HEK293 (cell line): ENCODE measurements at regions not wholly inside any gene's neighbourhood (a gene's known extent, or its start where the extent isn't known, plus 50 kb on each side); places are given as distances from the start of the nearest gene placed in this dataset.
A peak's percentile ranks its signal among the peaks of the same experiment; 100 is the strongest.

Source experiments
- CTCF ChIA-PET: fragments of 350-600 bp; formaldehyde crosslinking; extraction: SDS; loops from one replicate; lab custom pipeline; 2021; ENCODE audit warnings: antibody characterized with exemption; lab: Yijun Ruan, JAX
- POLR2A ChIA-PET: fragments of 300-600 bp; formaldehyde crosslinking; extraction: SDS; loops from one replicate; lab custom pipeline; 2020; ENCODE audit warnings: antibody characterized with exemption, inconsistent platforms; lab: Yijun Ruan, JAX
- H3K27ac ChIP-seq: fragments of 200-500 bp; sonication (Bioruptor generic); 2 replicates; pipeline ENCODE4 v1.5.1; 2014; ENCODE audit warnings: low read depth, low read length, control low read depth, inconsistent platforms; ENCODE audit errors: extremely low read depth
- H3K36me3 ChIP-seq, 2 experiments: fragments of 200-500 bp in 1 of 2; sonication (Bioruptor generic) in 1 of 2; 1 replicate in 1 of 2; 2 replicates in 1 of 2; pipeline ENCODE4 v1.5.1; 2014 to 2017; ENCODE audit warnings: inconsistent platforms in 2 of 2, low read length in 2 of 2; ENCODE audit not compliant: control insufficient read depth in 2 of 2, insufficient read depth in 1 of 2
- H3K4me1 ChIP-seq: fragments of 200-500 bp; sonication (Bioruptor generic); 2 replicates; pipeline ENCODE4 v1.5.1; 2014; ENCODE audit warnings: mild to moderate bottlenecking, low read length, inconsistent platforms; ENCODE audit not compliant: control insufficient read depth, insufficient read depth
- H3K4me3 ChIP-seq: 2 replicates; pipeline ENCODE4 v1.5.1; 2011; ENCODE audit warnings: low read depth, mild to moderate bottlenecking, control low read depth, low read length, moderate library complexity
- H3K9me3 ChIP-seq: fragments of 200-500 bp; sonication (Bioruptor generic); 2 replicates; pipeline ENCODE4 v1.5.1; 2014; ENCODE audit warnings: low read depth, low read length, inconsistent platforms; ENCODE audit not compliant: control insufficient read depth, insufficient read depth
- IKZF3 ChIP-seq: fragments of 450-650 bp; IDR thresholded peaks from 2 replicates; pipeline ENCODE4 v1.5.0; 2018; ENCODE audit warnings: missing biosample characterization, mild to moderate bottlenecking, missing genetic modification characterization, moderate library complexity
- PRDM1 ChIP-seq: fragments of 450-650 bp; formaldehyde crosslinking; IDR thresholded peaks from 2 replicates; pipeline ENCODE4; 2016; ENCODE audit warnings: missing biosample characterization, missing genetic modification characterization
- SCRT2 ChIP-seq: fragments of 450-650 bp; formaldehyde crosslinking; IDR thresholded peaks from 2 replicates; pipeline ENCODE4 v1.5.1; 2016; ENCODE audit warnings: missing biosample characterization, missing genetic modification characterization
- ZNF155 ChIP-seq: fragments of 450-650 bp; formaldehyde crosslinking; IDR thresholded peaks from 2 replicates; pipeline ENCODE4 v1.5.1; 2016; ENCODE audit warnings: missing biosample characterization, missing genetic modification characterization
- ZNF596 ChIP-seq: fragments of 450-650 bp; IDR thresholded peaks from 2 replicates; pipeline ENCODE4 v1.5.0; 2018; ENCODE audit warnings: missing biosample characterization, mild to moderate bottlenecking, missing genetic modification characterization, moderate library complexity
- ZNF639 ChIP-seq: fragments of 450-650 bp; formaldehyde crosslinking; IDR thresholded peaks from 2 replicates; pipeline ENCODE4 v1.5.1; 2016; ENCODE audit warnings: missing biosample characterization, missing genetic modification characterization
- TF ChIP-seq, protein P1 (sequence below): fragments of 450-650 bp; formaldehyde crosslinking; IDR thresholded peaks from 2 replicates; pipeline ENCODE4; 2016; ENCODE audit warnings: missing biosample characterization, missing genetic modification characterization
- TF ChIP-seq, protein P2 (sequence below): fragments of 450-650 bp; formaldehyde crosslinking; conservative IDR thresholded peaks from 2 replicates; pipeline ENCODE4 v1.5.1; 2016; ENCODE audit warnings: low read depth, missing biosample characterization, missing genetic modification characterization
- TF ChIP-seq, protein P3 (sequence below): fragments of 450-650 bp; formaldehyde crosslinking; IDR thresholded peaks from 2 replicates; pipeline ENCODE4 v1.5.1; 2016; ENCODE audit warnings: missing biosample characterization, missing genetic modification characterization, borderline replicate concordance
- TF ChIP-seq, protein P4 (sequence below): fragments of 450-650 bp; formaldehyde crosslinking; IDR thresholded peaks from 2 replicates; pipeline ENCODE4 v1.5.1; 2016; ENCODE audit warnings: missing biosample characterization, missing genetic modification characterization

- Histone ChIP-seq H3K4me1 (peaks cover 6% of the 10 kb centered on the region), H3K4me3 (no peak overlapping the region), H3K27ac (no peak overlapping the region), H3K9me3 (no peaks in the 10 kb centered on the region), H3K36me3 (no peaks in the 10 kb centered on the region)
- TF ChIP-seq ZNF639 (tag by site-specific recombination) (no peak), IKZF3 (tag by site-specific recombination) (no peak), ZNF596 (tag by site-specific recombination) (no peak)
- TF ChIP-seq, protein P1, sequence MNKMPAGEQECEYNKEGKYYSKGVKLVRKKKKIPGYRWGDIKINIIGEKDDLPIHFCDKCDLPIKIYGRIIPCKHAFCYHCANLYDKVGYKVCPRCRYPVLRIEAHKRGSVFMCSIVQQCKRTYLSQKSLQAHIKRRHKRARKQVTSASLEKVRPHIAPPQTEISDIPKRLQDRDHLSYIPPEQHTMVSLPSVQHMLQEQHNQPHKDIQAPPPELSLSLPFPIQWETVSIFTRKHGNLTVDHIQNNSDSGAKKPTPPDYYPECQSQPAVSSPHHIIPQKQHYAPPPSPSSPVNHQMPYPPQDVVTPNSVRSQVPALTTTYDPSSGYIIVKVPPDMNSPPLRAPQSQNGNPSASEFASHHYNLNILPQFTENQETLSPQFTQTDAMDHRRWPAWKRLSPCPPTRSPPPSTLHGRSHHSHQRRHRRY: no peak
- TF ChIP-seq, protein P2, sequence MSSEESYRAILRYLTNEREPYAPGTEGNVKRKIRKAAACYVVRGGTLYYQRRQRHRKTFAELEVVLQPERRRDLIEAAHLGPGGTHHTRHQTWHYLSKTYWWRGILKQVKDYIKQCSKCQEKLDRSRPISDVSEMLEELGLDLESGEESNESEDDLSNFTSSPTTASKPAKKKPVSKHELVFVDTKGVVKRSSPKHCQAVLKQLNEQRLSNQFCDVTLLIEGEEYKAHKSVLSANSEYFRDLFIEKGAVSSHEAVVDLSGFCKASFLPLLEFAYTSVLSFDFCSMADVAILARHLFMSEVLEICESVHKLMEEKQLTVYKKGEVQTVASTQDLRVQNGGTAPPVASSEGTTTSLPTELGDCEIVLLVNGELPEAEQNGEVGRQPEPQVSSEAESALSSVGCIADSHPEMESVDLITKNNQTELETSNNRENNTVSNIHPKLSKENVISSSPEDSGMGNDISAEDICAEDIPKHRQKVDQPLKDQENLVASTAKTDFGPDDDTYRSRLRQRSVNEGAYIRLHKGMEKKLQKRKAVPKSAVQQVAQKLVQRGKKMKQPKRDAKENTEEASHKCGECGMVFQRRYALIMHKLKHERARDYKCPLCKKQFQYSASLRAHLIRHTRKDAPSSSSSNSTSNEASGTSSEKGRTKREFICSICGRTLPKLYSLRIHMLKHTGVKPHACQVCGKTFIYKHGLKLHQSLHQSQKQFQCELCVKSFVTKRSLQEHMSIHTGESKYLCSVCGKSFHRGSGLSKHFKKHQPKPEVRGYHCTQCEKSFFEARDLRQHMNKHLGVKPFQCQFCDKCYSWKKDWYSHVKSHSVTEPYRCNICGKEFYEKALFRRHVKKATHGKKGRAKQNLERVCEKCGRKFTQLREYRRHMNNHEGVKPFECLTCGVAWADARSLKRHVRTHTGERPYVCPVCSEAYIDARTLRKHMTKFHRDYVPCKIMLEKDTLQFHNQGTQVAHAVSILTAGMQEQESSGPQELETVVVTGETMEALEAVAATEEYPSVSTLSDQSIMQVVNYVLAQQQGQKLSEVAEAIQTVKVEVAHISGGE (tag by site-specific recombination): no peak
- TF ChIP-seq, protein P3, sequence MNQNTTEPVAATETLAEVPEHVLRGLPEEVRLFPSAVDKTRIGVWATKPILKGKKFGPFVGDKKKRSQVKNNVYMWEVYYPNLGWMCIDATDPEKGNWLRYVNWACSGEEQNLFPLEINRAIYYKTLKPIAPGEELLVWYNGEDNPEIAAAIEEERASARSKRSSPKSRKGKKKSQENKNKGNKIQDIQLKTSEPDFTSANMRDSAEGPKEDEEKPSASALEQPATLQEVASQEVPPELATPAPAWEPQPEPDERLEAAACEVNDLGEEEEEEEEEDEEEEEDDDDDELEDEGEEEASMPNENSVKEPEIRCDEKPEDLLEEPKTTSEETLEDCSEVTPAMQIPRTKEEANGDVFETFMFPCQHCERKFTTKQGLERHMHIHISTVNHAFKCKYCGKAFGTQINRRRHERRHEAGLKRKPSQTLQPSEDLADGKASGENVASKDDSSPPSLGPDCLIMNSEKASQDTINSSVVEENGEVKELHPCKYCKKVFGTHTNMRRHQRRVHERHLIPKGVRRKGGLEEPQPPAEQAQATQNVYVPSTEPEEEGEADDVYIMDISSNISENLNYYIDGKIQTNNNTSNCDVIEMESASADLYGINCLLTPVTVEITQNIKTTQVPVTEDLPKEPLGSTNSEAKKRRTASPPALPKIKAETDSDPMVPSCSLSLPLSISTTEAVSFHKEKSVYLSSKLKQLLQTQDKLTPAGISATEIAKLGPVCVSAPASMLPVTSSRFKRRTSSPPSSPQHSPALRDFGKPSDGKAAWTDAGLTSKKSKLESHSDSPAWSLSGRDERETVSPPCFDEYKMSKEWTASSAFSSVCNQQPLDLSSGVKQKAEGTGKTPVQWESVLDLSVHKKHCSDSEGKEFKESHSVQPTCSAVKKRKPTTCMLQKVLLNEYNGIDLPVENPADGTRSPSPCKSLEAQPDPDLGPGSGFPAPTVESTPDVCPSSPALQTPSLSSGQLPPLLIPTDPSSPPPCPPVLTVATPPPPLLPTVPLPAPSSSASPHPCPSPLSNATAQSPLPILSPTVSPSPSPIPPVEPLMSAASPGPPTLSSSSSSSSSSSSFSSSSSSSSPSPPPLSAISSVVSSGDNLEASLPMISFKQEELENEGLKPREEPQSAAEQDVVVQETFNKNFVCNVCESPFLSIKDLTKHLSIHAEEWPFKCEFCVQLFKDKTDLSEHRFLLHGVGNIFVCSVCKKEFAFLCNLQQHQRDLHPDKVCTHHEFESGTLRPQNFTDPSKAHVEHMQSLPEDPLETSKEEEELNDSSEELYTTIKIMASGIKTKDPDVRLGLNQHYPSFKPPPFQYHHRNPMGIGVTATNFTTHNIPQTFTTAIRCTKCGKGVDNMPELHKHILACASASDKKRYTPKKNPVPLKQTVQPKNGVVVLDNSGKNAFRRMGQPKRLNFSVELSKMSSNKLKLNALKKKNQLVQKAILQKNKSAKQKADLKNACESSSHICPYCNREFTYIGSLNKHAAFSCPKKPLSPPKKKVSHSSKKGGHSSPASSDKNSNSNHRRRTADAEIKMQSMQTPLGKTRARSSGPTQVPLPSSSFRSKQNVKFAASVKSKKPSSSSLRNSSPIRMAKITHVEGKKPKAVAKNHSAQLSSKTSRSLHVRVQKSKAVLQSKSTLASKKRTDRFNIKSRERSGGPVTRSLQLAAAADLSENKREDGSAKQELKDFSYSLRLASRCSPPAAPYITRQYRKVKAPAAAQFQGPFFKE: no peak
- ChIA-PET CTCF (interaction anchor here (1.4 kb wide), 1 partner anchor 53 kb away, joined by 5 read pairs; no protein-coding TSS in a partner anchor), POLR2A (no interaction called here)
Observed at GRCh38 chr5:125465703-125466102, 719.3 kb upstream of the ZNF608 start.

GRCh38 chr5:125467222-125467621 lies 720.8 kb upstream of the ZNF608 start:
- Histone ChIP-seq H3K4me1 (peaks cover under 1% of the 10 kb centered on the region; the same call in 1 of the 2 replicates), H3K9me3 (no peaks in the 10 kb centered on the region), H3K4me3 (no peak overlapping the region), H3K36me3 (no peaks in the 10 kb centered on the region), H3K27ac (no peak overlapping the region)
- ChIA-PET POLR2A (no interaction called here), CTCF (no interaction called here)
- no peak for TF ChIP-seq ZNF155 (tag by site-specific recombination)
- no peak for TF ChIP-seq PRDM1 (tag by site-specific recombination)
- TF ChIP-seq, protein P4, sequence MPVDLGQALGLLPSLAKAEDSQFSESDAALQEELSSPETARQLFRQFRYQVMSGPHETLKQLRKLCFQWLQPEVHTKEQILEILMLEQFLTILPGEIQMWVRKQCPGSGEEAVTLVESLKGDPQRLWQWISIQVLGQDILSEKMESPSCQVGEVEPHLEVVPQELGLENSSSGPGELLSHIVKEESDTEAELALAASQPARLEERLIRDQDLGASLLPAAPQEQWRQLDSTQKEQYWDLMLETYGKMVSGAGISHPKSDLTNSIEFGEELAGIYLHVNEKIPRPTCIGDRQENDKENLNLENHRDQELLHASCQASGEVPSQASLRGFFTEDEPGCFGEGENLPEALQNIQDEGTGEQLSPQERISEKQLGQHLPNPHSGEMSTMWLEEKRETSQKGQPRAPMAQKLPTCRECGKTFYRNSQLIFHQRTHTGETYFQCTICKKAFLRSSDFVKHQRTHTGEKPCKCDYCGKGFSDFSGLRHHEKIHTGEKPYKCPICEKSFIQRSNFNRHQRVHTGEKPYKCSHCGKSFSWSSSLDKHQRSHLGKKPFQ (tag by site-specific recombination): no peak
- TF ChIP-seq SCRT2: peak; percentile 42; the same call in 1 of the 2 replicates
